HepG2 (cell line): ENCODE measurements at regions not wholly inside any gene's neighbourhood (a gene's known extent, or its start where the extent isn't known, plus 50 kb on each side); places are given as distances from the start of the nearest gene placed in this dataset.

ENCODE experiments used
- CCDC6 ChIP-seq: sonication (generic); formaldehyde crosslinking; IDR thresholded peaks from 2 replicates; pipeline ENCODE4 v1.8.1; 2022; ENCODE audit warnings: mild to moderate bottlenecking, missing genetic modification reagents, moderate library complexity
- DR1 ChIP-seq: sonication (generic); formaldehyde crosslinking; IDR thresholded peaks from 2 replicates; pipeline ENCODE4 v1.8.0; 2021; ENCODE audit warnings: mild to moderate bottlenecking, missing genetic modification reagents, inconsistent platforms
- EEA1 ChIP-seq: sonication (generic); formaldehyde crosslinking; IDR thresholded peaks from 2 replicates; pipeline ENCODE4 v1.5.1; 2020; ENCODE audit warnings: mild to moderate bottlenecking, missing genetic modification reagents, borderline replicate concordance
- FOXA3 ChIP-seq: IDR thresholded peaks from 2 replicates; pipeline ENCODE4 v1.6.1; 2016; ENCODE audit warnings: missing genetic modification reagents, missing compliant biosample characterization
- HOXA9 ChIP-seq: sonication (generic); formaldehyde crosslinking; IDR thresholded peaks from 2 replicates; pipeline ENCODE4 v1.8.1; 2022; ENCODE audit warnings: missing genetic modification reagents, mild to moderate bottlenecking, moderate library complexity, borderline replicate concordance
- NONO ChIP-seq, 2 experiments: fragments of 450-650 bp in 1 of 2; sonication (generic) in 1 of 2; formaldehyde crosslinking in 1 of 2; IDR thresholded peaks in 1 of 2; conservative IDR thresholded peaks in 1 of 2; 2 replicates each; pipeline versions ENCODE4 v1.6.1 to v1.8.0; 2017 to 2022; ENCODE audit warnings: mild to moderate bottlenecking in 1 of 2, missing genetic modification reagents in 1 of 2, moderate library complexity in 1 of 2
- NR2C2 ChIP-seq: sonication (generic); formaldehyde crosslinking; IDR thresholded peaks from 2 replicates; pipeline ENCODE4 v1.4.0; 2020; ENCODE audit warnings: missing genetic modification reagents, mild to moderate bottlenecking, moderate library complexity, borderline replicate concordance
- NR2F6 ChIP-seq, 2 experiments: IDR thresholded peaks; 2 replicates each; pipeline ENCODE4 v1.6.1; 2016; ENCODE audit warnings: antibody characterized with exemption in 1 of 2, mild to moderate bottlenecking in 1 of 2
- RFX1 ChIP-seq: fragments of 450-650 bp; IDR thresholded peaks from 2 replicates; pipeline ENCODE4 v1.6.1; 2017
- RNF2 ChIP-seq: fragments of 450-650 bp; conservative IDR thresholded peaks from 2 replicates; pipeline ENCODE4 v1.6.1; 2016; ENCODE audit warnings: low read depth
- RORA ChIP-seq: sonication (generic); formaldehyde crosslinking; IDR thresholded peaks from 2 replicates; pipeline ENCODE4 v1.5.0; 2020; ENCODE audit warnings: mild to moderate bottlenecking, missing genetic modification reagents, moderate library complexity
- TBX2 ChIP-seq: sonication (generic); formaldehyde crosslinking; IDR thresholded peaks from 2 replicates; pipeline ENCODE4 v1.5.0; 2020; ENCODE audit warnings: missing genetic modification reagents, mild to moderate bottlenecking, borderline replicate concordance
- TBX3 ChIP-seq: fragments of 450-650 bp; IDR thresholded peaks from 2 replicates; pipeline ENCODE4 v1.6.1; 2017; ENCODE audit warnings: antibody characterized with exemption, mild to moderate bottlenecking, inconsistent platforms, borderline replicate concordance
- TEAD3 ChIP-seq: optimal IDR thresholded peaks from 2 replicates; pipeline ENCODE3; 2016; ENCODE audit warnings: borderline replicate concordance
- TIGD3 ChIP-seq: sonication (generic); formaldehyde crosslinking; IDR thresholded peaks from 2 replicates; pipeline ENCODE4 v1.5.1; 2020; ENCODE audit warnings: mild to moderate bottlenecking, missing genetic modification reagents, borderline replicate concordance
- TSC22D2 ChIP-seq: sonication (generic); formaldehyde crosslinking; IDR thresholded peaks from 2 replicates; pipeline ENCODE4 v1.5.1; 2020; ENCODE audit warnings: missing genetic modification reagents, mild to moderate bottlenecking, borderline replicate concordance
- UBTF ChIP-seq: sonication (generic); formaldehyde crosslinking; IDR thresholded peaks from 2 replicates; pipeline ENCODE4 v1.4.0; 2020; ENCODE audit warnings: mild to moderate bottlenecking, missing genetic modification reagents
- ZBTB8A ChIP-seq: sonication (generic); formaldehyde crosslinking; IDR thresholded peaks from 2 replicates; pipeline ENCODE4 v1.4.0; 2020; ENCODE audit warnings: mild to moderate bottlenecking, low read depth, missing genetic modification reagents, borderline replicate concordance
- ZFX ChIP-seq: sonication (generic); formaldehyde crosslinking; IDR thresholded peaks from 2 replicates; pipeline ENCODE4 v1.4.0; 2020; ENCODE audit warnings: mild to moderate bottlenecking, low read depth, missing genetic modification reagents, moderate library complexity
- ZMYM4 ChIP-seq: sonication (generic); formaldehyde crosslinking; IDR thresholded peaks from 2 replicates; pipeline ENCODE4 v1.8.1; 2023; ENCODE audit warnings: mild to moderate bottlenecking, missing genetic modification reagents
- ZNF101 ChIP-seq: sonication (generic); formaldehyde crosslinking; IDR thresholded peaks from 2 replicates; pipeline ENCODE4 v1.4.0; 2020; ENCODE audit warnings: mild to moderate bottlenecking, low read depth, missing genetic modification reagents, borderline replicate concordance
- ZNF205 ChIP-seq: IDR thresholded peaks from 2 replicates; pipeline ENCODE4 v1.6.1; 2018; ENCODE audit warnings: missing biosample characterization, missing genetic modification reagents
- ZNF3 ChIP-seq: IDR thresholded peaks from 2 replicates; pipeline ENCODE4 v1.7.0; 2017; ENCODE audit warnings: inconsistent platforms
- ZNF431 ChIP-seq: sonication (generic); formaldehyde crosslinking; IDR thresholded peaks from 2 replicates; pipeline ENCODE4 v1.9.0; 2022; ENCODE audit warnings: missing genetic modification reagents, low read depth, mild to moderate bottlenecking, borderline replicate concordance
- ZNF552 ChIP-seq: sonication (generic); formaldehyde crosslinking; IDR thresholded peaks from 2 replicates; pipeline ENCODE4 v1.9.0; 2022; ENCODE audit warnings: missing genetic modification reagents, mild to moderate bottlenecking, borderline replicate concordance
- ZNF614 ChIP-seq: IDR thresholded peaks from 2 replicates; pipeline ENCODE4 v1.6.1; 2018; ENCODE audit warnings: missing biosample characterization, missing genetic modification reagents, inconsistent platforms, borderline replicate concordance
- ZNF775 ChIP-seq: sonication (generic); formaldehyde crosslinking; IDR thresholded peaks from 2 replicates; pipeline ENCODE4 v1.4.0; 2020; ENCODE audit warnings: missing genetic modification reagents, mild to moderate bottlenecking, moderate library complexity, borderline replicate concordance
- ZZZ3 ChIP-seq: sonication (generic); formaldehyde crosslinking; IDR thresholded peaks from 2 replicates; pipeline ENCODE4 v1.4.0; 2020; ENCODE audit warnings: missing genetic modification reagents, mild to moderate bottlenecking, borderline replicate concordance

DNA sequence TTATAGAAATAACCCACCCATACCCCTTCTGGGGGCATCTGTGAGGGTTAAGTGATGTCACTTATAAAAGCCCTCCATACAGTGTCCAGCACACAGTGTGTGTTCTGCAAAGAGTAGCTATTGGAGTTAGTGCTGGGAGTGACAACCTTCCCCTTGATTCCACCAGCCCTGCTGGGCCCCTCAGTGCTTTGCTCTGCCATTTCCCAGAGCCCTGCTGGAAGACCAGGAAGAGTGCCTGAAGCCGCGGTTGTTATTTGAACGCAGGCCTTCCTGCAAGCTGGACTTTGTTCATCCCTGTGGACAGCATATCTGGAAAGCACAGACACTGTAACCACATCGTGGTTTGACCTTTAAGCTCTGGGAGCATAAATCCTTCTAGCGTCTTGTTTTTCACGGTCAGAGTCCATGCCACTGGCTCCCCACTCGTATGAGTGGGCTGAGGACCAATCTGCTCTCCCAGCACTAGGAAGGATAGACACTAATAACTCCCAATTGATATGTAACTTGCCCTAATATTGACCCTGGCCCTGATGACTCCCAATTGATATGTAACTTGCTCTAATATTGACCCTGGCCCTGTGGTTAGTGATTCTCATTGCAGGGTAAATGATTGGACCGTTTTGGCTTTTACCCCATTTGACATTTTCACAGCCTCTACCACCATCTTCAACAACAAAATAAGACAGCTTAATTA, 297.1 kb upstream of the MAF start (continued):
- no peak for TF ChIP-seq EEA1 (CRISPR knock-in tag)
- 0 out of 2 replicates have a peak, but pooled peaks have one; percentile 56 for TF ChIP-seq RNF2
- peak; percentile 91; the same call in 1 of the 2 replicates for TF ChIP-seq ZNF614 (CRISPR knock-in tag)
- peak; percentile 60; the same call in 1 of the 2 replicates for TF ChIP-seq TBX2 (CRISPR knock-in tag)
- TF ChIP-seq TIGD3 (CRISPR knock-in tag): no peak
- TF ChIP-seq TBX3: 0 out of 2 replicates have a peak, but pooled peaks have one; percentile 34
- no peak for TF ChIP-seq HOXA9 (CRISPR knock-in tag)
- peak; percentile 72 for TF ChIP-seq NR2C2 (CRISPR knock-in tag)
- TF ChIP-seq TEAD3 (CRISPR knock-in tag): peak; percentile 93
- no peak for TF ChIP-seq RFX1
- TF ChIP-seq ZZZ3 (CRISPR knock-in tag): 0 out of 2 replicates have a peak, but pooled peaks have one; percentile 10
- no peak for TF ChIP-seq ZNF775 (CRISPR knock-in tag)
- TF ChIP-seq ZNF3 (CRISPR knock-in tag): no peak
- TF ChIP-seq ZBTB8A: no peak
- TF ChIP-seq DR1 (CRISPR knock-in tag): no peak
- no peak for TF ChIP-seq ZNF101
- TF ChIP-seq ZMYM4 (CRISPR knock-in tag): peak; percentile 98
- peak; percentile 90; the same call in 1 of the 2 replicates for TF ChIP-seq ZNF205 (CRISPR knock-in tag)
- TF ChIP-seq ZNF552 (CRISPR knock-in tag): no peak
- TF ChIP-seq RORA (CRISPR knock-in tag): no peak
- TF ChIP-seq ZFX (CRISPR knock-in tag): peak; percentile 85
- peak; percentile 58; the same call in 1 of the 2 replicates for TF ChIP-seq ZNF431 (CRISPR knock-in tag)
- peak; percentile 89 for TF ChIP-seq FOXA3 (CRISPR knock-in tag)
- no peak for TF ChIP-seq NONO (IDR thresholded peaks at IDR 0.05)
- peak; percentile 68; the same call in 1 of the 2 replicates for TF ChIP-seq NONO (CRISPR knock-in tag; conservative IDR thresholded peaks at IDR 0.05)
- no peak for TF ChIP-seq TSC22D2
- TF ChIP-seq NR2F6 (IDR thresholded peaks at IDR 0.05): peak; percentile 89
- peak; percentile 94 for TF ChIP-seq NR2F6 (CRISPR knock-in tag; IDR thresholded peaks at IDR 0.05)
- no peak for TF ChIP-seq CCDC6 (CRISPR knock-in tag)
- TF ChIP-seq UBTF (CRISPR knock-in tag): peak; percentile 51; the same call in 1 of the 2 replicates
